SK-N-MC (cell line): ENCODE measurements at regions not wholly inside any gene's neighbourhood (a gene's known extent, or its start where the extent isn't known, plus 50 kb on each side); places are given as distances from the start of the nearest gene placed in this dataset.
"Not testable (repeated sequence)": the region's sequence is repeated elsewhere in the genome, so short reads cannot be mapped to it uniquely, and the experiment has no call there.

Source experiments
- DNase-seq: peaks from one replicate; pipeline ENCODE4 v3.0.0-alpha.2; 2011; ENCODE audit warnings: low read depth, low spot score
- H3K27ac ChIP-seq: fragments of 200-600 bp; sonication (generic); 2 replicates; pipeline ENCODE4 v1.5.1; 2016; ENCODE audit warnings: mixed run types
- H3K36me3 ChIP-seq: fragments of 200-600 bp; sonication (generic); 2 replicates; pipeline ENCODE4 v1.6.1; 2017; ENCODE audit warnings: antibody characterized with exemption, low read length, mixed read lengths; ENCODE audit not compliant: insufficient read depth
- H3K4me3 ChIP-seq: fragments of 200-600 bp; sonication (generic); 2 replicates; pipeline ENCODE4 v1.5.1; 2016
- H3K9ac ChIP-seq: fragments of 200-600 bp; sonication (generic); 2 replicates; pipeline ENCODE4 v1.8.0; 2017; ENCODE audit warnings: mixed run types, mixed read lengths; ENCODE audit not compliant: insufficient read length
- H3K9me3 ChIP-seq: fragments of 200-600 bp; sonication (generic); 2 replicates; pipeline ENCODE4 v1.6.1; 2017; ENCODE audit warnings: low read depth, mild to moderate bottlenecking, antibody characterized with exemption, low read length, moderate library complexity, mixed read lengths
- EZH2 ChIP-seq: fragments of 200-600 bp; sonication (generic); IDR thresholded peaks from one replicate; pipeline ENCODE4 v1.6.1; 2017; ENCODE audit warnings: antibody characterized with exemption
- FOXP2 ChIP-seq: optimal IDR thresholded peaks from 2 replicates; pipeline ENCODE3; 2011; ENCODE audit warnings: mild to moderate bottlenecking, moderate library complexity; ENCODE audit not compliant: insufficient read depth; ENCODE audit errors: extremely low read length, control extremely low read depth
- POLR2AphosphoS5 ChIP-seq: IDR thresholded peaks from 2 replicates; pipeline ENCODE4 v1.6.1; 2012; ENCODE audit warnings: mild to moderate bottlenecking, low read depth, low read length, borderline replicate concordance

DNA sequence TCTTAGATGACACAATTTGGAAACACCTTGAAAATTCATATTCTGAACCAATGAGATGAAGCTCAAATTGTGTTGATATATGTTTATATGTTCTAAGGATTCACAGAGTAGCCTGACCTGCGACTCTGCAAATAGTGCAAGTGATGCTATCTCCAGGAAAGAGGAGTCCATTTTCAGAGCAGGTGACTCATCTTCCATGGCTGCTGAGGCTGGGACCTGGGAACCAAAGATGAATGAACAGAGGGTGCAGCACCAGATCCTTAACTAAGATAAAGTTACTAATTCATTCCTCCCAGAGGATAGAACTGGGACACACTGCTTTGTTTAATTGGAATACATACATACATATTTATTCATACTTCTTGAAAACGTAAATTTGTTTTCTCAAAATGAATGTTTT lies 240.6 kb upstream of the SEMA3C start:
- Histone ChIP-seq H3K9ac (no peak overlapping the region), H3K36me3 (no peaks in the 10 kb centered on the region), H3K9me3 (no peaks in the 10 kb centered on the region), H3K27ac (no peak overlapping the region), H3K4me3 (no peak overlapping the region)
- TF ChIP-seq FOXP2 (no peak), POLR2AphosphoS5 (no peak), EZH2 (no peak)
- no peak for DNase-seq

DNA sequence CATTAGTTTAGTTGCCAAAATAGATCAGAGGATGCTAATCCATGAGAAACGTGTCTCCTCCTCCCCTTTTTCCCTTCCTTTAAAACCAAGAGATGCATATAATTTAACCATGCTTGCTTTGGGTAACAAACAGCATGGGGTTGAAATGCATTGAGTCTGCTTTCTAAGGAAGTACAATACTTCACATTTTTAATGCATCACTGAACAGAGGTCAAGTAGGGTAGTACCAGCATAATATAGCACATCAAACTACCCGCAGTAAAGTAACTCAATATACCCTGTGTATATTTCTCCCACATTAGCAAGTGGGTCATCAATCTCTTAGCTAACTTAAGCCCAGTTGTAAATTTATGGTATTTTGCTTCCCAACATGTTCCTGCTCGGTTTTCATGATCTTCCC lies 239.3 kb upstream of the SEMA3C start:
- Histone ChIP-seq H3K27ac (no peak overlapping the region), H3K9ac (no peak overlapping the region), H3K9me3 (no peaks in the 10 kb centered on the region), H3K36me3 (no peaks in the 10 kb centered on the region), H3K4me3 (no peak overlapping the region)
- DNase-seq: no peak
- TF ChIP-seq POLR2AphosphoS5 (no peak), EZH2 (no peak)

DNA sequence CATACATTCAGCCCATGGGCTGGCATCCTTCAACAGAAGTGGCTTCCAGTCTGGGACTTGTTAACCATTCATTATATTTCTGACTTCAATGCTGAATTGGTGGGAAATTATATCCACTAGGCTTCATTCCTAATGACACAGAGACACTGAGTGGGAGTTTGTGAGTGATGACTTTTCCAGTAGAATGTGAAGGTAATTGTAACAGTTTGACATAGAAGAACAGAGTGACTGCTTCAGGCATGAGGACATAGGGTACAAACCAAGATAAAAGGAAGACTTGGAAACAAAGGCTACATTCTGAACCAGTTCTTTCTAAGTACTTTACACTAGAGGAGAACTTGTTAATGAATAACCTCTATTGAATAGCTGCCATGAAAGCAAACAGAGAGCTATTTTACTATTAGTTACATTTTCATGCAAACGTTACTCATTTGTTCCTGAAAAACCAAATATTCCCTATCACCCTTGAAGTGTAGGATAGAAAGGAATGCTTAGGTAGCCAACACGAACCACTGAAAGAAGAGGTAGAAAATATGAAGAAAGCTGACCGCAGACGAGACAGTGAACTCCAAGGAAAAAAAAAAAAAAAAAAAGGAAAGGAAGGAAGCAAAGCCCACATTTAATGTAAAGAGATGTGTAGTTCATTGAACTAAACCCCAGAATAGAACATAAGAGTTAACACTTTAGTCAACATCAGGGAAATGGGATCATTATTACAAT lies 237.0 kb upstream of the SEMA3C start:
- Histone ChIP-seq H3K9me3 (no peaks in the 10 kb centered on the region), H3K27ac (no peak overlapping the region), H3K4me3 (no peak overlapping the region), H3K36me3 (no peaks in the 10 kb centered on the region), H3K9ac (no peak overlapping the region)
- no peak for TF ChIP-seq EZH2
- no peak for TF ChIP-seq POLR2AphosphoS5
- no peak for TF ChIP-seq FOXP2
- DNase-seq: no peak

DNA sequence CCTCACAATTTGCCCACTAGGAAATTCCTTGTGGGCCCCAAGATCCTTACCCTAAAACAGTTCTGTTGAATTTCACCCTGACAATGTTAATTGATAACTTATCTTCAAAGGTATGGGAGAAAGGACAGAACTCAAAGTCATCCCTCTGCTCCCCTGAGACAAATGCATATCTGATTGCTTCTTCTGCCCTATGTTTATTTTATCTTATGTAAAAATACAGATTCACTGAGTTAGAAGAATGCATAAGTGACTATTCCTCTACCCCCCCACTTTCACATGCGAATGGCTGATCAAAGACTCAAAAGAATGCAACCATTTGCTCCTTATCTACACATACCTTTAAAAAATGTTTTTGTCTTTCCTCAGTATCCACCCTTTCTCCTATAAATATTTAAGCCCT lies 235.7 kb upstream of the SEMA3C start:
- TF ChIP-seq POLR2AphosphoS5: no peak
- TF ChIP-seq FOXP2: no peak
- no peak for TF ChIP-seq EZH2
- no peak overlapping the region for H3K27ac ChIP-seq
- no peak overlapping the region for H3K4me3 ChIP-seq
- no peaks in the 10 kb centered on the region for H3K36me3 ChIP-seq
- no peaks in the 10 kb centered on the region for H3K9me3 ChIP-seq
- DNase-seq: no peak
- no peak overlapping the region for H3K9ac ChIP-seq

DNA sequence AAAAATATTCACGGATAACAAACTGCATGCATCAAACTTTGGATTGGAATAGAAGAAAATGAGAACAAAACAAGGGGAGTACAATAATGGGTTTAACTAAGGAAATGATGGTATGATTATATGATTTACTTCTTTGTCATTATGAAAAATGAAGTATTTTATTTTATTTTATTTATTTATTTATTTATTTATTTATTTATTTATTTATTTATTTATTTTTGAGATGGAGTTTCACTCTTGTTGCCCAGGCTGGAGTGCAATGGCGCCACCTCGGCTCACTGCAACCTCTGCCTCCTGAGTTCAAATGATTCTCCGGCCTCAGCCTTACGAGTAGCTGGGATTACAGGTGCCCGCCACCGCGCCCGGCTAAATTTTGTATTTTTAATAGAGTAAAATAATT lies 234.1 kb upstream of the SEMA3C start:
- not testable (repeated sequence) for DNase-seq, H3K36me3 ChIP-seq, H3K27ac ChIP-seq, H3K9ac ChIP-seq, H3K9me3 ChIP-seq, H3K4me3 ChIP-seq

DNA sequence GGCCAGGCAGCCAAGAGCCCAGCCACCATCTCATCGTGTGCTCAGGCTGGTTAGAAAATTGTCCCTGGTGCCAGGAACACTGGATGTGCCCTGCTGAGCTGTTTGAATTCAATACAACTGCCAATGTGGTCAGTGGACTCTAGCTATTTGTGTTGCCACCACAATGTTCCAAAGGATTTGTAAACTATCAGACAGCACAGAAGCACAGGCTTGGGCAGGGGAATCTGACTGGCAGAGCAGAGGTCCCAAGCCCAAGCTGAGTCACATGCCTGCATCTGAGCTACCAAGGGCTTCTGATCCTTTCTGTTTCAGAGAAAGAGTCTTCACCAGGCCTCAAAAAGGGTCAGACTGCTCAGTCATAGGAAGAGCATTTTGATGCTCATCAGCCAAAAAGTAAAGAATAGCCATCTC lies 232.1 kb upstream of the SEMA3C start:
- H3K4me3 ChIP-seq: no peak overlapping the region
- no peaks in the 10 kb centered on the region for H3K9me3 ChIP-seq
- no peak for DNase-seq
- TF ChIP-seq EZH2: no peak
- TF ChIP-seq POLR2AphosphoS5: no peak
- TF ChIP-seq FOXP2: no peak
- H3K36me3 ChIP-seq: no peaks in the 10 kb centered on the region
- H3K9ac ChIP-seq: no peak overlapping the region
- no peak overlapping the region for H3K27ac ChIP-seq

DNA sequence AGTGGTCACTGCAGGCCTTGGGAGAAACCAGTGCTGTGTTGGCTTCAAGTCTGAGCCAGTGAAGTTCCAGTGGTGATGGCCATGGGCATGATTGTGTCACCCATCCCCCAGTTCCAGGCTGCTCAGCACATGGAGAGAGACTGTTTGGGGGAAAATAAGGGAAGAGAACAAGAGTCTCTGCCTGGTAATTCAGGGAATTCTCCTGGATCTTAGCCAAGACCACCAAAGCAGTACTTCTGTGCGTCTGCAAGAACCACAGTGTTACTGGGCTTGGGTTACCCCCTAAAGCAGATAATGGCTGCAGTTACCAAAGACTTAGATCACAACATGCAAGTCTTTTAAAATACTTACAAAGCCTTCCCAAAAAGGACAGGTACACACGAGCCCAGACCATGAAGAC lies 225.0 kb upstream of the SEMA3C start:
- DNase-seq: no peak
- no peak overlapping the region for H3K27ac ChIP-seq
- no peaks in the 10 kb centered on the region for H3K36me3 ChIP-seq
- no peak overlapping the region for H3K4me3 ChIP-seq
- H3K9me3 ChIP-seq: no peaks in the 10 kb centered on the region
- H3K9ac ChIP-seq: no peak overlapping the region
- no peak for TF ChIP-seq POLR2AphosphoS5
- TF ChIP-seq EZH2: no peak
- TF ChIP-seq FOXP2: no peak

DNA sequence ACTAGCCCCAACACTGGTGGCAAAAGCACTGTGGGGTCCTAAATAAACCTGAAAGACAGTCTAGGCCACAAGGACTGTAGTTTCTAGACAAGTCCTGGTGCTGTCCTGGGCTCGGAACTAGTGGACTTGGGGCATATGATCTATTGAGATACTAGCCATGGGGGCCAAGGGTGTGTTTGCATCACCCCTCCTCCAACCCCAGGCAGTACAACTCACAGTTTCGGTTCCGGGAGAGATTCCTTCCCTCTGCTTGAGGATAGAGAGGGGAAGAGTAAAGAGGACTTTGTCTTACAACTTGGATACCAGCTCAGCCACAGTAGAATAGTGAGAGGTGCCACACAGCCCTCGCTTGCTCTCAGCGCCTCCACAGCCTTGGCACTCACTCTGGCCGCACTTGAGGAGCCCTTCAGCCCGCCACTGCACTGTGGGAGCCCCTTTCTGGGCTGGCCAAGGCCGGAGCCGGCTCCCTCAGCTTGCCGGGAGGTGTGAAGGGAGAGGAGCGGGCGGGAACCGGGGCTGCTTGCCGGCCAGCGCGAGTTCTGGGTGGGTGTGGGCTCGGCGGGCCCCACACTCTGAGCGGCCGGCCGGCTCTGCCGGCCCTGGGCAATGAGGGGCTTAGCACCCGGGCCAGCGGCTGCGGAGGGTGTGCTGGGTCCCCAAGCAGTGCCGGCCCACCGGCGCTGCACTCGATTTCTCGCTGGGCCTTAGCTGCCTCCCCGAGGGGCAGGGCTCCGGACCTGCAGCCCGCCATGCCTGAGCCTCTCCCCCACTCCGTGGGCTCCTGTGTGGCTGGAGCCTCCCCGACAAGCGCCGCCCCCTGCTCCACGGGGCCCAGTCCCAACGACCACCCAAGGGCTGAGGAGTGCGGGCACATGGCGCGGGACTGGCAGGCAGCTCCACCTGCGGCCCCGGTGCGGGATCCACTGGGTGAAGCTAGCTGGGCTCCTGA lies 222.7 kb upstream of the SEMA3C start:
- not testable (repeated sequence) for H3K9me3 ChIP-seq, H3K4me3 ChIP-seq, DNase-seq, H3K36me3 ChIP-seq, H3K27ac ChIP-seq, H3K9ac ChIP-seq

DNA sequence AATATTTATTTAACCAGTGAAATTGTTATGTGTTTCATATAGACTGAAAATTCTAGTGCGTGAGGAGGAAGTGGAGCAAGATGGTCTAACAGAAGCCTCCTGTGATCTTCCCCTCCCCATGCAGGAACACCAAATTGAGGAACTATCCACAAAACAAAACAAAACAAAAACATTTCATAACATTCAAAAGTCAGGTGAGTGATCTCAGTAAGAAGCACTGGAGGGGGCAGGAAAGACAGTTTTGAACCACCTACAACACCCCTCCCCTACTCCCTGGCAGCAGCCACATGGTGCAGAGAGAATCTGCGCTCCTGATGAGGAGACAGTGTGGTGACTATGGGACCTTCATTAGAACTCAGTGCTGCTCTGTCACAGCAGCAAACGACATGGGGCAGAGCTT lies 221.9 kb upstream of the SEMA3C start:
- Histone ChIP-seq H3K27ac (no peak overlapping the region), H3K9me3 (no peaks in the 10 kb centered on the region), H3K9ac (no peak overlapping the region), H3K36me3 (no peaks in the 10 kb centered on the region), H3K4me3 (no peak overlapping the region)
- DNase-seq: no peak
- TF ChIP-seq FOXP2: no peak
